Loucy (cell line): ENCODE measurements at regions not wholly inside any gene's neighbourhood (a gene's known extent, or its start where the extent isn't known, plus 50 kb on each side); places are given as distances from the start of the nearest gene placed in this dataset.

Experiments
- H2AFZ ChIP-seq: fragments of 200-600 bp; sonication (generic); 2 replicates; pipeline ENCODE4 v1.6.0; 2016; ENCODE audit warnings: antibody characterized with exemption, mild to moderate bottlenecking, low read length, moderate library complexity
- H3F3A ChIP-seq: fragments of 200-600 bp; 2 replicates; pipeline ENCODE4 v1.6.0; 2016; ENCODE audit warnings: antibody characterized with exemption, low read depth, mild to moderate bottlenecking
- H3K27me3 ChIP-seq: fragments of 200-600 bp; sonication (generic); 2 replicates; pipeline ENCODE4 v1.6.1; 2014; ENCODE audit warnings: low read length, mild to moderate bottlenecking; ENCODE audit not compliant: insufficient read depth, poor library complexity, severe bottlenecking
- H3K36me3 ChIP-seq: fragments of 200-600 bp; sonication (generic); 2 replicates; pipeline ENCODE4 v1.6.1; 2016; ENCODE audit warnings: low read length; ENCODE audit not compliant: insufficient read depth
- H3K4me1 ChIP-seq: fragments of 200-600 bp; sonication (generic); 2 replicates; pipeline ENCODE4 v1.5.1; 2014; ENCODE audit warnings: low read length, mild to moderate bottlenecking; ENCODE audit not compliant: insufficient read depth, poor library complexity, severe bottlenecking
- H3K4me2 ChIP-seq: fragments of 200-600 bp; sonication (generic); 2 replicates; pipeline ENCODE4 v1.6.0; 2014; ENCODE audit warnings: antibody characterized with exemption, low read length, low read depth, mild to moderate bottlenecking; ENCODE audit not compliant: poor library complexity, severe bottlenecking
- H3K4me3 ChIP-seq: fragments of 200-600 bp; sonication (generic); 2 replicates; pipeline ENCODE4 v1.5.1; 2014; ENCODE audit warnings: low read length, mild to moderate bottlenecking, mixed read lengths; ENCODE audit not compliant: poor library complexity, severe bottlenecking
- H3K79me2 ChIP-seq: fragments of 200-600 bp; sonication (generic); 2 replicates; pipeline ENCODE4 v1.6.1; 2014; ENCODE audit warnings: low read length; ENCODE audit not compliant: insufficient read depth
- H3K9ac ChIP-seq: fragments of 200-600 bp; sonication (generic); 2 replicates; pipeline ENCODE4 v1.6.0; 2014; ENCODE audit warnings: mild to moderate bottlenecking, low read depth, low read length, moderate library complexity; ENCODE audit not compliant: poor library complexity, severe bottlenecking
- H3K9me2 ChIP-seq: fragments of 200-600 bp; sonication (generic); replicated peaks from 2 replicates; pipeline ENCODE4 v1.6.1; 2016; ENCODE audit warnings: low read depth, low read length, mixed read lengths
- H3K9me3 ChIP-seq: fragments of 200-600 bp; sonication (generic); 2 replicates; pipeline ENCODE4 v1.6.1; 2014; ENCODE audit warnings: mild to moderate bottlenecking, antibody characterized with exemption, low read length, low read depth; ENCODE audit not compliant: insufficient read depth
- H4K20me1 ChIP-seq: fragments of 200-600 bp; sonication (generic); 2 replicates; pipeline ENCODE4 v1.6.0; 2014; ENCODE audit warnings: antibody characterized with exemption, low read length, mild to moderate bottlenecking; ENCODE audit not compliant: insufficient read depth, poor library complexity, severe bottlenecking
- CTCF ChIP-seq: fragments of 200-600 bp; sonication (generic); conservative IDR thresholded peaks from 2 replicates; pipeline ENCODE4 v1.5.1; 2014; ENCODE audit warnings: mild to moderate bottlenecking, antibody characterized with exemption, low read length
- EZH2phosphoT487 ChIP-seq: fragments of 200-600 bp; IDR thresholded peaks from 2 replicates; pipeline ENCODE4 v1.6.1; 2018; ENCODE audit warnings: antibody characterized with exemption, mild to moderate bottlenecking, moderate library complexity, borderline replicate concordance

GRCh38 chr16:81158964-81159363 lies 62.8 kb upstream of the GCSH start:
- Histone ChIP-seq H3K9me3 (no peaks in the 10 kb centered on the region), H3K4me1 (no peaks in the 10 kb centered on the region), H3K27me3 (no peaks in the 10 kb centered on the region), H3K9ac (no peak overlapping the region), H3K4me3 (no peak overlapping the region), H2AFZ (no peak overlapping the region), H3K79me2 (no peaks in the 10 kb centered on the region), H3K4me2 (no peak overlapping the region), H4K20me1 (no peaks in the 10 kb centered on the region), H3K36me3 (no peaks in the 10 kb centered on the region), H3K9me2 (no peaks in the 10 kb centered on the region), H3F3A (no peaks in the 10 kb centered on the region)
- TF ChIP-seq EZH2phosphoT487 = no peak
- TF ChIP-seq CTCF = no peak

- no peak overlapping the region for H2AFZ ChIP-seq
- TF ChIP-seq EZH2phosphoT487 (no peak), CTCF (0 out of 2 replicates have a peak, but pooled peaks have one; percentile 19)
Observed at GRCh38 chr16:81155769-81156168, 59.6 kb upstream of the GCSH start.

GRCh38 chr16:81151648-81152310 lies 55.6 kb upstream of the GCSH start:
- no peak overlapping the region for H3K4me2 ChIP-seq
- no peak overlapping the region for H2AFZ ChIP-seq
- H3K9me3 ChIP-seq = no peaks in the 10 kb centered on the region
- H4K20me1 ChIP-seq = no peaks in the 10 kb centered on the region
- H3K4me1 ChIP-seq = no peaks in the 10 kb centered on the region
- H3K79me2 ChIP-seq = no peaks in the 10 kb centered on the region
- no peak overlapping the region for H3K9ac ChIP-seq
- no peaks in the 10 kb centered on the region for H3K36me3 ChIP-seq
- TF ChIP-seq CTCF = no peak
- no peak for TF ChIP-seq EZH2phosphoT487
- H3K9me2 ChIP-seq = no peaks in the 10 kb centered on the region
- no peak overlapping the region for H3K4me3 ChIP-seq
- no peaks in the 10 kb centered on the region for H3K27me3 ChIP-seq
- H3F3A ChIP-seq = no peaks in the 10 kb centered on the region

More at GRCh38 chr16:81155769-81156168, 59.6 kb upstream of the GCSH start:
- Histone ChIP-seq H3K4me1 (no peaks in the 10 kb centered on the region), H4K20me1 (no peaks in the 10 kb centered on the region), H3K9ac (no peak overlapping the region), H3K27me3 (no peaks in the 10 kb centered on the region), H3K4me2 (no peak overlapping the region), H3K79me2 (no peaks in the 10 kb centered on the region), H3K9me3 (no peaks in the 10 kb centered on the region), H3K36me3 (no peaks in the 10 kb centered on the region), H3F3A (no peaks in the 10 kb centered on the region), H3K9me2 (no peaks in the 10 kb centered on the region), H3K4me3 (no peak overlapping the region)
